IMR-90 (cell line): ENCODE measurements at regions not wholly inside any gene's neighbourhood (a gene's known extent, or its start where the extent isn't known, plus 50 kb on each side); places are given as distances from the start of the nearest gene placed in this dataset.

Experiments
- ATAC-seq: fragments of 200-7000 bp; cut with Tn5 transposase; 2 replicates; pipeline ENCODE4 v1.9.1; 2020; ENCODE audit warnings: low read depth, mild to moderate bottlenecking, moderate library complexity
- BruUV-seq: library from RNA; stranded (reverse); fragments of 400-500 nt; replicated peaks from 2 replicates; lab custom pipeline; 2021; lab: Mats Ljungman, UMichigan
- CTCF ChIA-PET: fragments of 300-600 bp; formaldehyde crosslinking; extraction: SDS; loops from one replicate; lab custom pipeline; 2021; ENCODE audit warnings: antibody characterized with exemption; lab: Yijun Ruan, JAX
- POLR2A ChIA-PET: fragments of 300-600 bp; sonication (Branson Sonifier 250); formaldehyde crosslinking; loops from one replicate; lab custom pipeline; 2022; ENCODE audit warnings: antibody characterized with exemption; ENCODE audit not compliant: unreplicated experiment; lab: Charles Lee
- DNase-seq: peaks from one replicate; pipeline ENCODE4 v3.0.0; 2013
- H2AFZ ChIP-seq: replicated peaks from 2 replicates; pipeline ENCODE3; 2013; ENCODE audit warnings: low read length, mild to moderate bottlenecking; ENCODE audit not compliant: poor library complexity
- H2AK5ac ChIP-seq: 2 replicates; pipeline ENCODE4 v1.6.1; 2013; ENCODE audit warnings: low read depth, low read length, inconsistent platforms
- H2AK9ac ChIP-seq: replicated peaks from 2 replicates; pipeline ENCODE3; 2013; ENCODE audit warnings: mild to moderate bottlenecking, low read depth, low read length, moderate library complexity; ENCODE audit not compliant: poor library complexity
- H2BK120ac ChIP-seq: 2 replicates; pipeline ENCODE4 v1.6.1; 2013; ENCODE audit warnings: low read depth, low read length, inconsistent platforms
- H2BK15ac ChIP-seq: 3 replicates; pipeline ENCODE4 v1.6.1; 2013; ENCODE audit warnings: low read depth, low read length, inconsistent platforms
- H2BK20ac ChIP-seq: 2 replicates; pipeline ENCODE4 v1.6.1; 2013; ENCODE audit warnings: low read depth, mild to moderate bottlenecking, inconsistent platforms, low read length, moderate library complexity
- H2BK5ac ChIP-seq: 2 replicates; pipeline ENCODE4 v1.6.1; 2013; ENCODE audit warnings: mild to moderate bottlenecking, low read depth, low read length, inconsistent platforms; ENCODE audit not compliant: poor library complexity, severe bottlenecking
- H3K14ac ChIP-seq: replicated peaks from 2 replicates; pipeline ENCODE4 v1.6.1; 2013; ENCODE audit warnings: low read depth, low read length, inconsistent platforms
- H3K18ac ChIP-seq: 2 replicates; pipeline ENCODE4 v1.6.1; 2013; ENCODE audit warnings: low read depth, low read length, control low read depth
- H3K23ac ChIP-seq: 2 replicates; pipeline ENCODE4 v1.6.1; 2013; ENCODE audit warnings: low read depth, low read length, inconsistent platforms
- H3K27ac ChIP-seq: 2 replicates; pipeline ENCODE4 v1.5.1; 2013; ENCODE audit warnings: mild to moderate bottlenecking, control low read depth, low read length; ENCODE audit not compliant: insufficient read depth
- H3K27me3 ChIP-seq: 2 replicates; pipeline ENCODE4 v1.6.1; 2013; ENCODE audit warnings: low read length; ENCODE audit not compliant: control insufficient read depth, insufficient read depth
- H3K36me3 ChIP-seq: 2 replicates; pipeline ENCODE4 v1.6.1; 2013; ENCODE audit warnings: low read length, mixed read lengths; ENCODE audit not compliant: control insufficient read depth, insufficient read depth
- H3K4ac ChIP-seq: 2 replicates; pipeline ENCODE4 v1.6.1; 2013; ENCODE audit warnings: low read depth, low read length, inconsistent platforms
- H3K4me1 ChIP-seq: 2 replicates; pipeline ENCODE4 v1.6.1; 2013; ENCODE audit warnings: low read length, mixed read lengths; ENCODE audit not compliant: control insufficient read depth, insufficient read depth
- H3K4me2 ChIP-seq: 2 replicates; pipeline ENCODE4 v1.6.1; 2013; ENCODE audit warnings: low read depth, mild to moderate bottlenecking, control low read depth, low read length, moderate library complexity
- H3K4me3 ChIP-seq: 2 replicates; pipeline ENCODE4 v1.5.1; 2013; ENCODE audit warnings: low read depth, mild to moderate bottlenecking, control low read depth, low read length, moderate library complexity; ENCODE audit not compliant: insufficient read depth
- H3K56ac ChIP-seq: 2 replicates; pipeline ENCODE4 v1.6.1; 2013; ENCODE audit warnings: low read length, inconsistent platforms; ENCODE audit not compliant: insufficient read depth; ENCODE audit errors: extremely low read depth
- H3K79me1 ChIP-seq, 2 experiments: 2 replicates each; pipeline ENCODE4 v1.6.1; 2013; ENCODE audit warnings: low read length in 2 of 2, inconsistent platforms in 1 of 2, low read depth in 1 of 2
- H3K9ac ChIP-seq: 2 replicates; pipeline ENCODE4 v1.6.1; 2013; ENCODE audit warnings: low read depth, low read length, control low read depth
- H3K9me1 ChIP-seq: 2 replicates; pipeline ENCODE4 v1.6.1; 2013; ENCODE audit warnings: low read length, inconsistent platforms; ENCODE audit not compliant: insufficient read depth
- H3K9me3 ChIP-seq: 2 replicates; pipeline ENCODE4 v1.6.1; 2013; ENCODE audit warnings: low read length; ENCODE audit not compliant: control insufficient read depth, insufficient read depth
- H4K20me1 ChIP-seq: 2 replicates; pipeline ENCODE4 v1.6.1; 2013; ENCODE audit warnings: low read length, inconsistent platforms; ENCODE audit not compliant: insufficient read depth
- H4K5ac ChIP-seq: 2 replicates; pipeline ENCODE4 v1.6.1; 2013; ENCODE audit warnings: mild to moderate bottlenecking, low read depth, low read length, control low read depth
- H4K8ac ChIP-seq, 2 experiments: 2 replicates each; pipeline ENCODE4 v1.6.1; 2013; ENCODE audit warnings: low read depth in 2 of 2, low read length in 2 of 2, control low read depth in 1 of 2, inconsistent platforms in 1 of 2
- H4K91ac ChIP-seq: 2 replicates; pipeline ENCODE4 v1.6.1; 2013; ENCODE audit warnings: low read depth, low read length, inconsistent platforms; ENCODE audit not compliant: insufficient read depth
- CEBPB ChIP-seq: IDR thresholded peaks from 2 replicates; pipeline ENCODE4 v1.6.1; 2012; ENCODE audit warnings: low read depth, low read length, improper control_type of control experiment
- CHD1 ChIP-seq: IDR thresholded peaks from 2 replicates; pipeline ENCODE4 v1.6.1; 2012; ENCODE audit warnings: low read depth, low read length, improper control_type of control experiment
- FOS ChIP-seq: fragments of 150-350 bp; IDR thresholded peaks from 2 replicates; pipeline ENCODE4 v1.6.1; 2016; ENCODE audit warnings: low read depth, low read length
- MAFK ChIP-seq: IDR thresholded peaks from 2 replicates; pipeline ENCODE4 v1.6.1; 2012; ENCODE audit warnings: low read depth, low read length, improper control_type of control experiment
- MXI1 ChIP-seq: IDR thresholded peaks from 2 replicates; pipeline ENCODE4 v1.6.1; 2012; ENCODE audit warnings: low read depth, mild to moderate bottlenecking, low read length, moderate library complexity, borderline replicate concordance
- NFE2L2 ChIP-seq: fragments of 150-350 bp; IDR thresholded peaks from 2 replicates; pipeline ENCODE4 v1.6.1; 2016; ENCODE audit warnings: low read depth, mild to moderate bottlenecking, low read length
- POLR2A ChIP-seq: IDR thresholded peaks from 2 replicates; pipeline ENCODE4 v1.6.1; 2012; ENCODE audit warnings: mild to moderate bottlenecking, low read depth, low read length
- RCOR1 ChIP-seq: IDR thresholded peaks from 2 replicates; pipeline ENCODE4 v1.6.1; 2012; ENCODE audit warnings: mild to moderate bottlenecking, low read length, improper control_type of control experiment; ENCODE audit not compliant: insufficient replicate concordance
- RFX5 ChIP-seq: IDR thresholded peaks from 2 replicates; pipeline ENCODE4 v1.8.0; 2012; ENCODE audit warnings: low read depth, mild to moderate bottlenecking, low read length, moderate library complexity
- dilution Hi-C: fragments of 300-500 bp; cut with HindIII; formaldehyde crosslinking; loops from one replicate; pipeline ENCODE4 v1.14.3; 2018; ENCODE audit warnings: low sequenced_read_pairs; ENCODE audit not compliant: unreplicated experiment
- in situ Hi-C: fragments of 300-500 bp; cut with MboI; formaldehyde crosslinking; loops from 3 replicates; pipeline ENCODE4 v1.14.3; 2019; ENCODE audit warnings: low sequenced_read_pairs, inconsistent platforms, mixed read lengths
- intact Hi-C: fragments of 100-400 bp; cut with micrococcal nuclease; formaldehyde crosslinking; loops from 2 replicates; pipeline ENCODE4 v1.10.0; 2022
- TF ChIP-seq, protein P1 (sequence below): fragments of 150-350 bp; IDR thresholded peaks from 2 replicates; pipeline ENCODE4 v1.6.1; 2017; ENCODE audit warnings: mild to moderate bottlenecking, antibody characterized with exemption, low read length, low read depth
- TF ChIP-seq, protein P2 (sequence below): fragments of 150-350 bp; IDR thresholded peaks from 2 replicates; pipeline ENCODE4 v1.6.1; 2016; ENCODE audit warnings: low read depth, mild to moderate bottlenecking, low read length, moderate library complexity, borderline replicate concordance

DNA sequence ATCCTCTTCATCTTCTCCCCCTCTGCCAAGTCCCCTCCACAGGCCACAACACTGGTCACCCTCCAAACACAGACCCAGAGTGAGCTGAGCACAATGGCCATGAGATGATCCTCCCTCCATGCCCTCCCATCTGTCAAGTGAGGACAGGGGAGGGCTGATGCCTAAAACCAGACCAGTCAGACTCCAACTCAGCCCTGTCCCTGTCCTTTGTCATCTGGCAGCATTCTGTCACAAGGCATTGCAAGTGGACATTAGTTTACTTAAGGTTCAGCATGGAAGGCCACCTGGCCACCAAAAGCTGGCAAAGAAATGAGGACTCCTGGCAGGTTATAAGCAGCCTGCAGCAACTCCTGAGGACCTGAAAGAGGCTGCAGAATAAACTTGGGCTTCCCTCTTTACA, 136.2 kb upstream of the SLC30A5 start:
- H2BK5ac ChIP-seq, result no peak overlapping the region
- no peaks in the 10 kb centered on the region for H3K9me1 ChIP-seq
- H3K4me3 ChIP-seq, result no peak overlapping the region
- no peak overlapping the region for H2BK20ac ChIP-seq
- H3K23ac ChIP-seq, result no peak overlapping the region
- H3K14ac ChIP-seq, result no peak overlapping the region
- no peak for ATAC-seq
- H3K18ac ChIP-seq, result no peak overlapping the region
- POLR2A ChIA-PET, result no interaction called here
- no TSS peak for BruUV-seq
- no peaks in the 10 kb centered on the region for H3K79me1 ChIP-seq
- no peaks in the 10 kb centered on the region for H3K9me3 ChIP-seq
- H4K5ac ChIP-seq, result no peak overlapping the region
- H4K8ac ChIP-seq, result no peak overlapping the region
- intact Hi-C loops, result no loop called here
- H4K20me1 ChIP-seq, result no peaks in the 10 kb centered on the region
- H3K36me3 ChIP-seq, result no peaks in the 10 kb centered on the region
- in situ Hi-C loops, result no loop called here
- no peak overlapping the region for H2AK5ac ChIP-seq
- CTCF ChIA-PET, result no interaction called here
- no peak overlapping the region for H3K4me2 ChIP-seq
- no peak overlapping the region for H3K56ac ChIP-seq
- no peaks in the 10 kb centered on the region for H3K4me1 ChIP-seq
- no peak overlapping the region for H2BK120ac ChIP-seq
- H3K9ac ChIP-seq, result no peak overlapping the region
- DNase-seq, result no peak
- H3K27me3 ChIP-seq, result peaks cover 2% of the 10 kb centered on the region
- H2BK15ac ChIP-seq, result no peak overlapping the region
- no peak for TF ChIP-seq RCOR1
- no peak for TF ChIP-seq NFE2L2
- TF ChIP-seq, protein P1, sequence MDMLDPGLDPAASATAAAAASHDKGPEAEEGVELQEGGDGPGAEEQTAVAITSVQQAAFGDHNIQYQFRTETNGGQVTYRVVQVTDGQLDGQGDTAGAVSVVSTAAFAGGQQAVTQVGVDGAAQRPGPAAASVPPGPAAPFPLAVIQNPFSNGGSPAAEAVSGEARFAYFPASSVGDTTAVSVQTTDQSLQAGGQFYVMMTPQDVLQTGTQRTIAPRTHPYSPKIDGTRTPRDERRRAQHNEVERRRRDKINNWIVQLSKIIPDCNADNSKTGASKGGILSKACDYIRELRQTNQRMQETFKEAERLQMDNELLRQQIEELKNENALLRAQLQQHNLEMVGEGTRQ, result no peak
- TF ChIP-seq POLR2A, result no peak
- no peak for TF ChIP-seq MAFK
- no peak for TF ChIP-seq CHD1
- TF ChIP-seq RFX5, result no peak
- TF ChIP-seq MXI1, result no peak
- TF ChIP-seq, protein P2, sequence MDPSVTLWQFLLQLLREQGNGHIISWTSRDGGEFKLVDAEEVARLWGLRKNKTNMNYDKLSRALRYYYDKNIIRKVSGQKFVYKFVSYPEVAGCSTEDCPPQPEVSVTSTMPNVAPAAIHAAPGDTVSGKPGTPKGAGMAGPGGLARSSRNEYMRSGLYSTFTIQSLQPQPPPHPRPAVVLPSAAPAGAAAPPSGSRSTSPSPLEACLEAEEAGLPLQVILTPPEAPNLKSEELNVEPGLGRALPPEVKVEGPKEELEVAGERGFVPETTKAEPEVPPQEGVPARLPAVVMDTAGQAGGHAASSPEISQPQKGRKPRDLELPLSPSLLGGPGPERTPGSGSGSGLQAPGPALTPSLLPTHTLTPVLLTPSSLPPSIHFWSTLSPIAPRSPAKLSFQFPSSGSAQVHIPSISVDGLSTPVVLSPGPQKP, result no peak
- TF ChIP-seq FOS, result no peak
- no peak for TF ChIP-seq CEBPB
- H2AFZ ChIP-seq, result no peak overlapping the region
- no peak overlapping the region for H4K91ac ChIP-seq
- no peak overlapping the region for H2AK9ac ChIP-seq
- no peak overlapping the region for H3K27ac ChIP-seq
- H3K4ac ChIP-seq, result no peak overlapping the region
- dilution Hi-C loops, result no loop called here
